ENCODE measurements at regions not wholly inside any gene's neighbourhood (a gene's known extent, or its start where the extent isn't known, plus 50 kb on each side); places are given as distances from the start of the nearest gene placed in this dataset.
"Not testable (repeated sequence)": the region's sequence is repeated elsewhere in the genome, so short reads cannot be mapped to it uniquely, and the experiment has no call there.

DNA sequence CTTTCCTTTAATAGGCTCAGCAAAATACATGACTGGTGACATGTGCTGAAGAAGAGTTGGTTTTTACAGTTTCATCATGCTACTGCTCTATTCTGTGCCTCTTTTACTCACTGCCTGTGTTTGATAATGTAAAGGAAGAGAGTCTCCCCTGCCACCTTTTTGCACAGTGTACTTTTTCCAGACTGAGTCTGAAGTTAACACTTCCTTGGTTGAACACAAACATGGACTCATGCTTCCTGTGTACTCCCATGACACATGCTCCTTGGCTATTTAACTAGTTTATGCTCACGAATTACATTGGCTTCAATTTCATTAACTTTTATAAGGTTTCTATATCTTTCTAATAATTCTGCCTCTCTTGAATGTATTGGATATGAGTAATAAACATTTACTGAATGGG lies 396.1 kb downstream of the VGLL3 start:
- no peak for FAIRE-seq
- DNase-seq (ENCODE audit: insufficient read length, low spot score): no peak

DNA sequence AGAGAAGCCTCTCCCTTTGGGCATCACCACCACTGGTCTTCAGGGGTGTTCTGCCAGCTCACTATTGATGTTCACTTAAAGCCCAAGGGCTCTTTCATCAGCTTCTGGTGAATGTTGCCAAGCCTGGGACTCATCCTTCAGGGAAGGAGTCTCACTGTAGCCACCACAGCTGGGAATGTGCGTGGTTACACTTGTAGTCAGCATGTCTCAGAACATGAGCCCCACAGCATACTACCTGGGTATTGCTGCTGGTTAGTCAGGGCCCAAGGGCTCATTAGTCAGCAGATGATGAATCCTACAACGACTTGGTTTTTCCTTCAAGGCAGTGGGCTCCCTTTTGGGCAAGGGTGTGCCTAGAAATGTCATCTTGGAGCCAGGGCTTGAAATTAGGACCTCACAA lies 412.9 kb downstream of the VGLL3 start:
- FAIRE-seq (no peak), DNase-seq (ENCODE audit: insufficient read length, low spot score) (no peak)

DNA sequence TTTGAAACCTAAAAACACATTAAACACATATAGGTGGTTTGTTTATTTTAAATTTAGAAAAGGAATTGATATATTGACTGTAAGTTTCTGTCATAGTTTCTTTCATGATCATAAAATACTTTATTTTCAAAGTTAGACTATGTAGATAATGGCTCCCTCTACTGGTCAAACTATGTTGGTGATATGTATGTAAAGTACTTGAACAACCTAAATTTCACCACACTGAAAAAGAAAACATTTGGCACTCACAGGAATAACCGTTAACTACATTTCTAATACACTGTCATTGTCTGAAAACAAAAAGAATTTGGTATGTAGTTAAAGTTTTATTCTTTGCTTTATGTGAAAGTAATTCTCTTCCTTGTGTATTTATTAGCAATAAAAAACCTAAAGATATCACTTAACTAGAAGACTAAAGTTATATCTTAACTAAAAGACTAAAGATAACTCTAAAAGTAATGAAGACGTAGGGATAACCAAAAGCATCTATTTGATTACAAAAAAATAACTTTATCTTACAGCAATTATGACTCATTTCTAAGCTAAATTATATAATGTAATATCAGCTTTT lies 427.5 kb downstream of the VGLL3 start:
- FAIRE-seq (no peak), DNase-seq (ENCODE audit: insufficient read length, low spot score) (peak; percentile 5)

DNA sequence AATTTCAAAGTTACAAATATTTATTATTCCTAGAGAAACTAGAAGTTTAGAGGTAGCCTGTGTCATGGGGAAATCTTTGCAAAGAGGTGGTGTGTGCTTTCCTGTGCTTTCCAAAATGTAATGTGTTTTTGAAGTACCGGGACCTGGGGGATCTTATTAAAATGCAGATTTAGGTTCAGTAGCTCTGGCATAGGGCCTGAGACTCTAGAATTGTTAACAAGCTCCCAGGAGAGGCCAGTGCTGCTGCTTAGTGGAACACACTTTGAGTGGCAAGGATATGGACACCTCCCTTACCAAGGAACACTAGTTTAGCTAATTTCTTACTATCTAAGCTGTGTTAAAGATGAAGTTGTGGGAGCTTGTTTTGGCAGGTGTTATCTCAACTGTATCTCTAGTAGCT lies 428.9 kb downstream of the VGLL3 start:
- DNase-seq (ENCODE audit: insufficient read length, low spot score) (no peak), FAIRE-seq (no peak)

DNA sequence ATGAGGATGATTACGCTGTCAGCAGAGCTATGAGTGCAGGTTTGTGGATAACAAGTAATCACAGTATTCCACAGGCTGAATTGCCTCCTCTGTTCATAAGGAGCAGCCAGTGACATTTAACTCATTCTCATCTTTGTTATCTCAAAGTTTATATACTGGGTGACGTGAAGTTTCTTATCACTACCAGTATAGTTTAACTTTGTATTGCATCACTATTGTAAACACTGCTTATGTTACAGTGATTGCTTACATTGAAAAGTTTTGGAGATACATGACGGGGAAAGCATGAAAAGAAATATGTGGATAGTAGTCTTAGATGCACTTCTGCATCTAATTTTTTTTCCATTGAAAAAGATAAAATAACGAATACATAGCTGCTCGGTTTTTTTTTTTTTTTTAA lies 429.7 kb downstream of the VGLL3 start:
- DNase-seq (ENCODE audit: insufficient read length, low spot score): no peak
- FAIRE-seq: no peak

DNA sequence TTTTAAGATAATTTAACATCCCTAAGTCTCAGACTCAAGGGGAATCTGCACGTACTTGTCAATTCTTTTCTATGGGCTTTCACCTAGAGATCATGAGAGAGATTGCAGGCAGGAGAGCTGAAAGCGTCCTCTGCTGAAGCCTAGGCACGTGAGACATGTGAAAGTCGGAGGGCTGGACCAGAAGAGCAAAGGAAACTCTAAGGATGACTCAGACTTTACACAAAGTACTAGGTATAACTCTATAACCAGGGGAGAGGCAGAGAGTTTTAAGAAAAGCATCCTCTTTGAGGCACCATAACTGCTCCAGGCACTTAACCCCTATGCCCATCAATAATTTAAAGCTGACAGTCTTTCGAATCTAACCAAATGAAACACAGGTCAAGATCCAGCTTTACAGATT lies 436.6 kb downstream of the VGLL3 start:
- DNase-seq (ENCODE audit: insufficient read length, low spot score) (no peak), FAIRE-seq (no peak)

- DNase-seq (ENCODE audit: insufficient read length, low spot score) (no peak), FAIRE-seq (no peak)
Observed at GRCh38 chr3:86547692-86548091, 443.3 kb downstream of the VGLL3 start.

- DNase-seq (ENCODE audit: insufficient read length, low spot score): no peak
Observed at GRCh38 chr3:86537171-86537570, 453.8 kb downstream of the VGLL3 start.

GRCh38 chr3:86519819-86520218 lies 471.1 kb downstream of the VGLL3 start:
- FAIRE-seq: no peak

More at GRCh38 chr3:86537171-86537570, 453.8 kb downstream of the VGLL3 start:
- no peak for FAIRE-seq

GRCh38 chr3:86481636-86482035 lies 509.3 kb downstream of the VGLL3 start:
- DNase-seq (ENCODE audit: insufficient read length, low spot score) (no peak), FAIRE-seq (no peak)

More at GRCh38 chr3:86519819-86520218, 471.1 kb downstream of the VGLL3 start:
- DNase-seq (ENCODE audit: insufficient read length, low spot score): no peak

DNA sequence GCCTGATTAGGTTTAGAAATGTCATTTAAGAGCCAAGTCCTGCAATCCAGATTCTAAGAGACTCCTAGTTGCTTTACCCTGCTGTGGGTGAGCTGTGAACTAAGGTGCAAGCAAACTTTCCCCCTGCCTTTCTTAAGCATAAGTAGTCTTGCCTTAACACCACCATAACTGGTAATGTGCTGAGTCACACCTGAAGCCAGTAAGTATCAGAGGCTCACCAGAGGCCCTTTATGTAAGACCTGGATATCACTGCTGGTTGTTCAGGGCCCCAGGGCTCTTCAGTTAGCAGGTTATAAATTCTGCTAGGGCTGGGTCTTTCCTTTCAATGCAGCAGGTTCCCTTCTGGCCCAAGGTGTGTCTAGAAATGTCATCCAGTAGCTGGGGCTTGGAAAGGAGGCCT lies 509.9 kb downstream of the VGLL3 start:
- DNase-seq (ENCODE audit: insufficient read length, low spot score) (no peak), FAIRE-seq (no peak)

GRCh38 chr3:86464180-86464579 lies 526.8 kb downstream of the VGLL3 start:
- DNase-seq (ENCODE audit: insufficient read length, low spot score) (no peak), FAIRE-seq (no peak)

DNA sequence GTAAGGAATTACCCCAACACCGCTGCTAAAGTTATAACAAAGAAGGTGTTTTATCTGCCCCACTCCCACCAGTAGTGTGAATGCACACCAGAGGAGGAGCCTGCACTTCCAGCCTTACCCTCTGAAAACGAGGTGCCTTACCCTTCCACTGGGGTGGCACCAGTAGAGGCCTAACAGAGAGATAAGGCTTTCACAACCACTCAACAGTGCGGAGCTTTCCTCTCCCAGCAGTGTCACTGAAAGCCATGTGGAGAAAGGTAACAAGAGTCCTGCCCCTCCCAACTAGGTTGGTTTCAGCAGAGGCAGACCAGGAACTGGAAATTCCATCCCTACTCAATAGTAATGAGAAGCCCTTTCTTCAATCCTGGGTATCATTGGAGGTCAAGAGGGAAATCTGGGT lies 539.2 kb downstream of the VGLL3 start:
- FAIRE-seq (no peak), DNase-seq (ENCODE audit: insufficient read length, low spot score) (no peak)

DNA sequence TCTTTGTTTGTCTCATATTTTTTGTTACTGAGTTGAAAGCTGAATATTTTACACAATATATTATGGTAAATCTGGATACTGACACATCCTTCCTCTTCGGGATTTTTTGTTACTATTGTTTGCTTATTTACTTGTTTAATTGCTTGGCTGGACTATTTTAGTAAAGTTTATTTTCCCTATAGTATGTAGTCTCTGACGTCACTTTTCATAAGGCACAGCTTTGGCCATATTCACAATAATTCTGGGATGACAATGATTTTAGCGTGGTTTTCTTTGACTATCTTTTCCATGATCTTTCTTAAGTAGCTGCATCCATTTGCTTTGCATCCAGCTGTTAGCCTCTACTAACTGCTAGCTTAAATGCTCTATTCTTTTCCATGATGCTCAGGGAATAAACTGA lies 552.4 kb downstream of the VGLL3 start:
- FAIRE-seq: no peak
- no peak for DNase-seq (ENCODE audit: insufficient read length, low spot score)

DNA sequence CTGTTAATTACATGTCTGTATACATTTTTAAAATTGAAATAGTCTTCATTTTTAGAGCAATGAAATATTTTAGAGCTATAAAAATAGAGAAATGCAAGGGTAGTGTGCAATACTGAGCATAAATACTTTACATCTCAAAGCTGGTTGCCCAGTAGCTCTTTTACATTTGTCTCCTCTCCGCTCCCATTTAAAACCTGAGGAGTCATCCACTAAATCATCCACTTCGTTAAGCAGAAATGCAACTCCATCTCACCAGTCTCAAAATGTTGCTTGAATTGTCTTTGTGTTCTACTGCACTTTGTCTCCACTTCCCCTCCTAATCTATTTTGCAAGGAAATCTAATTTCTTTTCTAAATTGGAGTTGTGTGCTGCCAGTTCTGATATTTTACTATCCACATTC lies 563.6 kb downstream of the VGLL3 start:
- FAIRE-seq (no peak), DNase-seq (ENCODE audit: insufficient read length, low spot score) (no peak)

- FAIRE-seq (no peak), DNase-seq (ENCODE audit: insufficient read length, low spot score) (no peak)
Observed at GRCh38 chr3:86420990-86421739, 569.8 kb downstream of the VGLL3 start.

DNA sequence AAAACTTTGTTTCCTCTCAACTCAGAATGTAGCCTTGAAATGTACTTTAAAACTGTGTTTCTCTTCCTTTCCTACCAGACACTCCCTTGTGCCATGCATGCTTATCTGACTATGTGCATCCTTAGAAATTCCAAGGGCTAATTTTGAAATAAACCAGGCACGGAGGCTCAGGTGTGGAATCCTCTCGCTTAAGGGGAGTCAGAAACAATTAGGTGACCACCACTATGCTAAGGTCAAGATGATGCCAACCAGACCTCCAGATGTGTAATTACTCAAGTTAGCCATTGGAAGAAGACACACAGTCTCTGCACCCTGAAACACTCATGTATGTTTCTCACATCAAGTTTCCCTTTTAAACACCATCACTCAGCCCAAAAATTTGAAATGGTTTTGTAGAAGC lies 572.1 kb downstream of the VGLL3 start:
- no peak for DNase-seq (ENCODE audit: insufficient read length, low spot score)
- no peak for FAIRE-seq

DNA sequence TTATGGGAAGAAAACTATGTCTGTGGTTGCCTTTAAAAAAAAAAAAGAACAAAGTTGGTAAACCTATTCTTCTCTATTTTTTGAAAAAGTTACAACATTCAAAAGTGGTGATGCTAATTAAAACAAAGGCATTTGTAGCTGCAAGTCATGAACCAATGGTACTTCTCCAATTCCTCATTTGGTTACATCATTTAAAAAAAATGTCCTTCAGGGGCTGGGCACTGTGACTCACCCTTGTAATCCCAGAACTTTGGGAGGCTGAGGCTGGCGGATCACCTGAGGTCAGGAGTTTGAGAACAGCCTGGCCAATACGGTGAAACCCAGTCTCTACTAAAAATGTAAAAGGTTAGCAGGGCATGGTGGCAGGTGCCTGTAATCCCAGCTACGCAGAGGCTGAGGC lies 574.6 kb downstream of the VGLL3 start:
- no peak for FAIRE-seq
- DNase-seq (ENCODE audit: insufficient read length, low spot score): peak; percentile 1

DNA sequence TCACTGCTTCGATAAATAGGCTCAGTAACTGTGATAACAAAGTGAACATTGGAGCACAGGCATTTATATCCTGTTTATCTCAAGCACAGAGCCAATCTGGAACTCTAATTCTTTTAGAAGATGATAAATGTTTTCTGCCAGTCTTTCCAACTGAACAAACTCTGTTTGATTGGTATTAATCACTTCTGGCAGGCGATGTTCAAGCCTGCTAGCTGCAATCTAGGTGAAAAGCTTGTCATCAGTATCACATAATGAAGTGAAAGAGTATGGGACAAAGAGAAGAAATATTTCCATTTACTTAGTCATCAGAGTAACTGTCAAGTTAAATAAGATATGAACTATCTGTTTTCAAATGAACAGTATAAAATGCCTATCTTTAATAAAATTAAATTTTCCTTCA lies 577.3 kb downstream of the VGLL3 start:
- FAIRE-seq: no peak

GRCh38 chr3:86410587-86410986 lies 580.4 kb downstream of the VGLL3 start:
- no peak for FAIRE-seq
- DNase-seq (ENCODE audit: insufficient read length, low spot score): no peak

More for the DNA sequence above, 577.3 kb downstream of the VGLL3 start:
- DNase-seq (ENCODE audit: insufficient read length, low spot score): no peak

GRCh38 chr3:86389759-86390158 lies 601.2 kb downstream of the VGLL3 start:
- not testable (repeated sequence) for DNase-seq (ENCODE audit: insufficient read length, low spot score); FAIRE-seq

DNA sequence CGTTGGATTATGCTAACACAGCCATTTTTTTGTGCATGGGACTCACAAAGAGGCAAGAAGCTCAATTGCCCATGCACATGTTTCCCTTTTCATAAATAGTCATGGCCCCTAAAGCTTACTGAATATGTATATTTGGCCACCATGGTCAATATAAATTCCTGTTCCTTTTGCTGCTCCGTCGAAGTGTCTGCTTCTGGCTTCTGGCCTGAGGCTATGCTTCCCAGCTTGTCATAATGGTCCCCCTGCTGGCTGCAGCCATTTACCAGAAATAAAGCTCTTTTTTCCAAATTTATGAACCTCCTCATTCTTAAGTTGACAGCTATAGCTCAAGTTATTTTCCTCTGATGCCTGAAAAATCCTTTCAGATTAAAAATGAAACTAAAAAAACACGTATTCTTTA lies 602.1 kb downstream of the VGLL3 start:
- no peak for FAIRE-seq
- no peak for DNase-seq (ENCODE audit: insufficient read length, low spot score)

GRCh38 chr3:86382556-86382955 lies 608.4 kb downstream of the VGLL3 start:
- DNase-seq (ENCODE audit: insufficient read length, low spot score): no peak
- no peak for FAIRE-seq

Data from HTR-8/SVneo (cell line).